MM.1S (cell line): ENCODE measurements at regions not wholly inside any gene's neighbourhood (a gene's known extent, or its start where the extent isn't known, plus 50 kb on each side); places are given as distances from the start of the nearest gene placed in this dataset.

Source experiments
- DNase-seq: peaks from one replicate; pipeline ENCODE4 v3.0.0-alpha.2; 2015
- H2AFZ ChIP-seq: fragments of 300-600 bp; sonication (generic); 2 replicates; pipeline ENCODE4 v1.6.0; 2016; ENCODE audit warnings: antibody characterized with exemption, low read length
- H3F3A ChIP-seq: fragments of 300-600 bp; sonication (generic); 2 replicates; pipeline ENCODE4 v1.6.1; 2016; ENCODE audit warnings: mild to moderate bottlenecking, antibody characterized with exemption, low read length, moderate library complexity, mixed read lengths; ENCODE audit not compliant: insufficient read depth
- H3K27ac ChIP-seq: fragments of 300-600 bp; sonication (generic); 2 replicates; pipeline ENCODE4 v1.5.1; 2016; ENCODE audit warnings: mild to moderate bottlenecking, low read length
- H3K27me3 ChIP-seq: fragments of 300-600 bp; sonication (generic); replicated peaks from 2 replicates; pipeline ENCODE4 v1.6.0; 2016; ENCODE audit warnings: low read length; ENCODE audit not compliant: insufficient read depth
- H3K36me3 ChIP-seq: fragments of 300-600 bp; sonication (generic); replicated peaks from 2 replicates; pipeline ENCODE4 v1.6.1; 2016; ENCODE audit warnings: mild to moderate bottlenecking, low read length, mixed read lengths; ENCODE audit not compliant: insufficient read depth
- H3K4me1 ChIP-seq: fragments of 300-600 bp; sonication (generic); 2 replicates; pipeline ENCODE4 v1.6.1; 2016; ENCODE audit warnings: low read length, mixed read lengths
- H3K4me2 ChIP-seq: fragments of 300-600 bp; sonication (generic); 2 replicates; pipeline ENCODE4 v1.6.0; 2016; ENCODE audit warnings: low read depth, low read length
- H3K4me3 ChIP-seq: fragments of 300-600 bp; sonication (generic); 2 replicates; pipeline ENCODE4 v1.5.1; 2016; ENCODE audit warnings: low read length, mixed read lengths
- H3K79me2 ChIP-seq: fragments of 300-600 bp; sonication (generic); 2 replicates; pipeline ENCODE4 v1.6.1; 2016; ENCODE audit warnings: mixed run types, low read length, mixed read lengths
- H3K9ac ChIP-seq: fragments of 300-600 bp; sonication (generic); 2 replicates; pipeline ENCODE4 v1.6.1; 2016; ENCODE audit warnings: low read length, mixed read lengths
- H3K9me2 ChIP-seq: fragments of 300-600 bp; sonication (generic); replicated peaks from 2 replicates; pipeline ENCODE4 v1.6.1; 2016; ENCODE audit warnings: mild to moderate bottlenecking, low read length, mixed read lengths; ENCODE audit not compliant: insufficient read depth
- H3K9me3 ChIP-seq: fragments of 300-600 bp; sonication (generic); replicated peaks from 2 replicates; pipeline ENCODE4 v1.6.1; 2016; ENCODE audit warnings: mild to moderate bottlenecking, low read length, mixed read lengths; ENCODE audit not compliant: insufficient read depth
- H4K20me1 ChIP-seq: fragments of 300-600 bp; sonication (generic); 2 replicates; pipeline ENCODE4 v1.6.1; 2016; ENCODE audit warnings: mild to moderate bottlenecking, low read length, moderate library complexity, mixed read lengths; ENCODE audit not compliant: insufficient read depth
- CTCF ChIP-seq: fragments of 300-600 bp; sonication (generic); IDR thresholded peaks from 2 replicates; pipeline ENCODE4 v1.5.1; 2016; ENCODE audit warnings: antibody characterized with exemption, low read length, mixed read lengths
- EZH2 ChIP-seq: fragments of 300-600 bp; sonication (generic); optimal IDR thresholded peaks from 2 replicates; pipeline ENCODE3; 2017; ENCODE audit warnings: low read depth, mild to moderate bottlenecking, antibody characterized with exemption, low read length, mixed read lengths
- EZH2phosphoT487 ChIP-seq: fragments of 300-600 bp; sonication (generic); IDR thresholded peaks from 2 replicates; pipeline ENCODE4 v1.6.1; 2018; ENCODE audit warnings: antibody characterized with exemption, low read length

GRCh38 chr20:22746957-22747356 lies 162.6 kb upstream of the FOXA2 start:
- Histone ChIP-seq H3K4me3 (no peak overlapping the region), H3K9me2 (no peaks in the 10 kb centered on the region), H3K4me1 (no peaks in the 10 kb centered on the region), H3K27ac (no peak overlapping the region), H4K20me1 (no peaks in the 10 kb centered on the region), H2AFZ (no peak overlapping the region), H3K27me3 (no peaks in the 10 kb centered on the region), H3K4me2 (no peak overlapping the region), H3K9ac (no peak overlapping the region), H3F3A (no peaks in the 10 kb centered on the region), H3K36me3 (no peaks in the 10 kb centered on the region), H3K79me2 (no peaks in the 10 kb centered on the region), H3K9me3 (no peaks in the 10 kb centered on the region)
- no peak for TF ChIP-seq EZH2
- no peak for TF ChIP-seq EZH2phosphoT487
- no peak for DNase-seq

- no peak overlapping the region for H3K4me2 ChIP-seq
- H3K9me2 ChIP-seq = no peaks in the 10 kb centered on the region
- no peaks in the 10 kb centered on the region for H3K27me3 ChIP-seq
- no peaks in the 10 kb centered on the region for H4K20me1 ChIP-seq
- no peak overlapping the region for H3K27ac ChIP-seq
- no peaks in the 10 kb centered on the region for H3K79me2 ChIP-seq
- H3K4me1 ChIP-seq = no peaks in the 10 kb centered on the region
- no peak overlapping the region for H3K9ac ChIP-seq
- H3K9me3 ChIP-seq = no peaks in the 10 kb centered on the region
- H3K36me3 ChIP-seq = no peaks in the 10 kb centered on the region
- H3K4me3 ChIP-seq = no peak overlapping the region
- no peak for TF ChIP-seq EZH2phosphoT487
- no peak for TF ChIP-seq CTCF
- no peak for TF ChIP-seq EZH2
- DNase-seq = no peak
- no peak overlapping the region for H2AFZ ChIP-seq
- H3F3A ChIP-seq = no peaks in the 10 kb centered on the region
Observed at GRCh38 chr20:22752324-22752723, 168.0 kb upstream of the FOXA2 start.

GRCh38 chr20:22757424-22758183 lies 173.2 kb upstream of the FOXA2 start:
- Histone ChIP-seq H4K20me1 (no peaks in the 10 kb centered on the region), H3F3A (no peaks in the 10 kb centered on the region), H3K27ac (no peak overlapping the region), H3K4me1 (no peaks in the 10 kb centered on the region), H3K9ac (no peak overlapping the region), H2AFZ (no peak overlapping the region), H3K9me2 (no peaks in the 10 kb centered on the region), H3K79me2 (no peaks in the 10 kb centered on the region), H3K36me3 (no peaks in the 10 kb centered on the region), H3K9me3 (no peaks in the 10 kb centered on the region), H3K4me2 (no peak overlapping the region), H3K27me3 (no peaks in the 10 kb centered on the region), H3K4me3 (no peak overlapping the region)
- DNase-seq = no peak
- TF ChIP-seq EZH2 = no peak
- TF ChIP-seq EZH2phosphoT487 = no peak
- TF ChIP-seq CTCF = no peak

- no peaks in the 10 kb centered on the region for H3K27me3 ChIP-seq
- no peak overlapping the region for H2AFZ ChIP-seq
- H4K20me1 ChIP-seq = no peaks in the 10 kb centered on the region
- no peaks in the 10 kb centered on the region for H3K79me2 ChIP-seq
- H3K4me1 ChIP-seq = no peaks in the 10 kb centered on the region
- H3K4me3 ChIP-seq = no peak overlapping the region
- H3K27ac ChIP-seq = no peak overlapping the region
- H3F3A ChIP-seq = no peaks in the 10 kb centered on the region
- no peak overlapping the region for H3K9ac ChIP-seq
- no peaks in the 10 kb centered on the region for H3K36me3 ChIP-seq
- no peaks in the 10 kb centered on the region for H3K9me3 ChIP-seq
- TF ChIP-seq EZH2 (no peak), EZH2phosphoT487 (no peak)
- no peaks in the 10 kb centered on the region for H3K9me2 ChIP-seq
- H3K4me2 ChIP-seq = no peak overlapping the region
- no peak for DNase-seq
Observed at GRCh38 chr20:22758815-22759214, 174.4 kb upstream of the FOXA2 start.
